HG03139 (cell line): ENCODE measurements at regions not wholly inside any gene's neighbourhood (a gene's known extent, or its start where the extent isn't known, plus 50 kb on each side); places are given as distances from the start of the nearest gene placed in this dataset.
"Not testable (repeated sequence)": the region's sequence is repeated elsewhere in the genome, so short reads cannot be mapped to it uniquely, and the experiment has no call there.

Source experiments
- ATAC-seq: cut with Tn5 transposase; IDR thresholded peaks from one replicate; pipeline ENCODE4 v1.9.1; 2021; ENCODE audit not compliant: unreplicated experiment

- no peak for ATAC-seq
These were observed 237.6 kb upstream of the JARID2 start for GRCh38 chr6:15008269-15008668.

GRCh38 chr6:15014958-15015357 lies 230.9 kb upstream of the JARID2 start:
- ATAC-seq = no peak

- ATAC-seq = no peak
These were observed 229.1 kb upstream of the JARID2 start for GRCh38 chr6:15016813-15017212.

- no peak for ATAC-seq
These were observed 228.6 kb upstream of the JARID2 start for GRCh38 chr6:15017261-15017660.

GRCh38 chr6:15017803-15018202 lies 228.1 kb upstream of the JARID2 start:
- no peak for ATAC-seq

- no peak for ATAC-seq
These were observed 225.6 kb upstream of the JARID2 start for GRCh38 chr6:15020119-15020770.

- ATAC-seq = no peak
These were observed 224.8 kb upstream of the JARID2 start for GRCh38 chr6:15021074-15021473.

- ATAC-seq = not testable (repeated sequence)
These were observed 222.9 kb upstream of the JARID2 start for GRCh38 chr6:15023018-15023417.

GRCh38 chr6:15023448-15023847 lies 222.4 kb upstream of the JARID2 start:
- peak; percentile 85 for ATAC-seq

- ATAC-seq = no peak
These were observed 220.4 kb upstream of the JARID2 start for GRCh38 chr6:15025446-15025845.

- no peak for ATAC-seq
These were observed 219.0 kb upstream of the JARID2 start for GRCh38 chr6:15026832-15027231.

GRCh38 chr6:15027472-15027871 lies 218.4 kb upstream of the JARID2 start:
- no peak for ATAC-seq

GRCh38 chr6:15032015-15032414 lies 213.9 kb upstream of the JARID2 start:
- no peak for ATAC-seq

- no peak for ATAC-seq
These were observed 212.0 kb upstream of the JARID2 start for GRCh38 chr6:15033850-15034203.

GRCh38 chr6:15036690-15037245 lies 209.1 kb upstream of the JARID2 start:
- ATAC-seq = no peak

GRCh38 chr6:15037253-15037652 lies 208.6 kb upstream of the JARID2 start:
- no peak for ATAC-seq

- no peak for ATAC-seq
These were observed 207.7 kb upstream of the JARID2 start for GRCh38 chr6:15038013-15038791.

- no peak for ATAC-seq
These were observed 206.7 kb upstream of the JARID2 start for GRCh38 chr6:15039136-15039535.

- ATAC-seq = no peak
These were observed 202.9 kb upstream of the JARID2 start for GRCh38 chr6:15042938-15043337.

- no peak for ATAC-seq
These were observed 201.6 kb upstream of the JARID2 start for GRCh38 chr6:15044146-15044882.

- ATAC-seq = no peak
These were observed 200.9 kb upstream of the JARID2 start for GRCh38 chr6:15044948-15045347.

- no peak for ATAC-seq
These were observed 199.1 kb upstream of the JARID2 start for GRCh38 chr6:15046751-15047150.
